Endothelial cell of umbilical vein (primary cell): ENCODE measurements at regions not wholly inside any gene's neighbourhood (a gene's known extent, or its start where the extent isn't known, plus 50 kb on each side); places are given as distances from the start of the nearest gene placed in this dataset.
"Not testable (repeated sequence)": the region's sequence is repeated elsewhere in the genome, so short reads cannot be mapped to it uniquely, and the experiment has no call there.

Experiments used
- BruUV-seq: library from RNA; stranded (reverse); fragments of 400-500 nt; replicated peaks from 2 replicates; lab custom pipeline; 2021; lab: Mats Ljungman, UMichigan
- CTCF ChIA-PET: fragments of 300-600, 350-600 bp; sonication (Branson Sonifier 250); formaldehyde crosslinking; loops from one replicate; lab custom pipeline; 2021; ENCODE audit warnings: antibody characterized with exemption, inconsistent platforms; lab: Charles Lee
- POLR2A ChIA-PET: fragments of 300-600, 350-600 bp; sonication (Branson Sonifier 250); formaldehyde crosslinking; loops from one replicate; lab custom pipeline; 2021; ENCODE audit warnings: antibody characterized with exemption, inconsistent platforms; lab: Charles Lee
- DNase-seq: peaks from one replicate; pipeline ENCODE4 v3.0.0-alpha.2; 2011; ENCODE audit warnings: low read depth, low spot score
- FAIRE-seq: peaks from 2 replicates; lab custom pipeline; 2011; peaks lifted over from hg19 to GRCh38; lab: Jason Lieb, UNC
- H2AFZ ChIP-seq: 2 replicates; pipeline ENCODE4 v1.6.0; 2012; ENCODE audit warnings: low read depth, low read length, control low read depth, inconsistent platforms
- H3K27ac ChIP-seq: 2 replicates; pipeline ENCODE4 v1.5.1; 2011; ENCODE audit warnings: low read depth, mild to moderate bottlenecking, control low read depth, low read length, moderate library complexity; ENCODE audit not compliant: insufficient read depth
- H3K27me3 ChIP-seq, 2 experiments: 2 replicates each; pipeline versions ENCODE4 v1.6.0 to v1.6.1; 2011; ENCODE audit warnings: low read length in 2 of 2, mixed read lengths in 1 of 2; ENCODE audit not compliant: control insufficient read depth in 2 of 2, insufficient read depth in 2 of 2
- H3K36me3 ChIP-seq, 2 experiments: 2 replicates in 1 of 2; 3 replicates in 1 of 2; pipeline ENCODE4 v1.5.1; 2011; ENCODE audit warnings: low read length in 2 of 2, mild to moderate bottlenecking in 1 of 2, moderate library complexity in 1 of 2; ENCODE audit not compliant: control insufficient read depth in 2 of 2, insufficient read depth in 2 of 2; ENCODE audit errors: extremely low read depth in 1 of 2
- H3K4me1 ChIP-seq: 3 replicates; pipeline ENCODE4 v1.5.1; 2011; ENCODE audit warnings: mild to moderate bottlenecking, low read length; ENCODE audit not compliant: control insufficient read depth, insufficient read depth; ENCODE audit errors: extremely low read depth
- H3K4me2 ChIP-seq: 2 replicates; pipeline ENCODE4 v1.6.1; 2011; ENCODE audit warnings: low read length, control low read depth, mixed read lengths; ENCODE audit not compliant: insufficient read depth
- H3K4me3 ChIP-seq, 3 experiments: fragments of 200-600 bp in 1 of 3; sonication (generic), shearing (Covaris generic) in 1 of 3; replicated peaks in 1 of 3; 2 replicates each; pipeline ENCODE4 v1.5.1; 2011 to 2016; ENCODE audit warnings: control low read depth in 3 of 3, low read length in 3 of 3, mild to moderate bottlenecking in 2 of 3, inconsistent platforms in 1 of 3, low read depth in 1 of 3, moderate library complexity in 1 of 3; ENCODE audit not compliant: insufficient read depth in 1 of 3
- H3K79me2 ChIP-seq: 2 replicates; pipeline ENCODE4 v1.6.0; 2012; ENCODE audit warnings: low read length, inconsistent platforms; ENCODE audit not compliant: control insufficient read depth, insufficient read depth
- H3K9ac ChIP-seq: replicated peaks from 2 replicates; pipeline ENCODE3; 2011; ENCODE audit warnings: low read length, control low read depth; ENCODE audit not compliant: insufficient read depth; ENCODE audit errors: extremely low read depth
- H3K9me1 ChIP-seq: replicated peaks from 3 replicates; pipeline ENCODE4 v1.6.0; 2011; ENCODE audit warnings: mild to moderate bottlenecking, low read length; ENCODE audit not compliant: control insufficient read depth, insufficient read depth; ENCODE audit errors: extremely low read depth
- H3K9me3 ChIP-seq: replicated peaks from 2 replicates; pipeline ENCODE4 v1.5.1; 2012; ENCODE audit warnings: low read length, inconsistent platforms; ENCODE audit not compliant: control insufficient read depth, insufficient read depth
- H4K20me1 ChIP-seq: replicated peaks from 2 replicates; pipeline ENCODE3; 2011; ENCODE audit warnings: mild to moderate bottlenecking, low read length; ENCODE audit not compliant: control insufficient read depth, insufficient read depth; ENCODE audit errors: extremely low read depth
- CTCF ChIP-seq, 2 donors: IDR thresholded peaks; 1 replicate in 1 of 2; 2 replicates in 1 of 2; pipeline ENCODE4 v1.5.1; 2011; ENCODE audit warnings: low read length in 2 of 2, mild to moderate bottlenecking in 2 of 2, moderate library complexity in 2 of 2, control low read depth in 1 of 2, inconsistent platforms in 1 of 2, low read depth in 1 of 2; ENCODE audit not compliant: insufficient read depth in 1 of 2; ENCODE audit errors: extremely low read depth in 1 of 2
- EZH2 ChIP-seq: IDR thresholded peaks from 2 replicates; pipeline ENCODE4 v1.6.1; 2012; ENCODE audit warnings: borderline replicate concordance, low read depth, mild to moderate bottlenecking, moderate library complexity, low read length, inconsistent platforms; ENCODE audit not compliant: severe bottlenecking
- FOS ChIP-seq: IDR thresholded peaks from 2 replicates; pipeline ENCODE4 v1.6.1; 2011; ENCODE audit warnings: mild to moderate bottlenecking, low read length, moderate library complexity, borderline replicate concordance; ENCODE audit not compliant: insufficient read depth
- GATA2 ChIP-seq: IDR thresholded peaks from 2 replicates; pipeline ENCODE4 v1.7.0; 2011; ENCODE audit warnings: low read depth, mild to moderate bottlenecking, moderate library complexity, mixed read lengths, low read length; ENCODE audit not compliant: insufficient read length, insufficient read depth
- JUN ChIP-seq: IDR thresholded peaks from 2 replicates; pipeline ENCODE4 v1.6.1; 2011; ENCODE audit warnings: borderline replicate concordance, low read depth; ENCODE audit not compliant: insufficient read length, insufficient read depth
- MAX ChIP-seq: IDR thresholded peaks from 2 replicates; pipeline ENCODE4 v1.6.1; 2011; ENCODE audit not compliant: insufficient read depth, insufficient read length
- MYC ChIP-seq: IDR thresholded peaks from one replicate; pipeline ENCODE4 v1.6.1; 2011; ENCODE audit warnings: mild to moderate bottlenecking, low read depth, low read length
- POLR2A ChIP-seq: IDR thresholded peaks from 2 replicates; pipeline ENCODE4 v1.6.1; 2012; ENCODE audit warnings: low read depth, mild to moderate bottlenecking, control low read depth, low read length
- POLR2AphosphoS5 ChIP-seq: IDR thresholded peaks from 2 replicates; pipeline ENCODE4 v1.6.1; 2012; ENCODE audit warnings: low read depth, mild to moderate bottlenecking, control low read depth, low read length, moderate library complexity; ENCODE audit not compliant: insufficient read depth
- dilution Hi-C: fragments of 300-500 bp; cut with MboI; formaldehyde crosslinking; loops from one replicate; pipeline ENCODE4 v1.15.0; 2019; ENCODE audit warnings: low sequenced_read_pairs; ENCODE audit not compliant: extremely low pct_ligation_motif_present
- intact Hi-C: fragments of 100-400 bp; cut with micrococcal nuclease; formaldehyde crosslinking; loops from one replicate; pipeline ENCODE4 v1.10.0; 2022

GRCh38 chr16:64072131-64072730 is 1049.6 kb downstream of the CDH11 start:
- H2AFZ ChIP-seq, H3K4me2 ChIP-seq, H3K9ac ChIP-seq, H4K20me1 ChIP-seq, H3K4me3 ChIP-seq, H3K27me3 ChIP-seq, BruUV-seq, H3K9me3 ChIP-seq, H3K9me1 ChIP-seq, DNase-seq, intact Hi-C loops, H3K27ac ChIP-seq, CTCF ChIA-PET, dilution Hi-C loops, H3K79me2 ChIP-seq, FAIRE-seq, H3K4me1 ChIP-seq, H3K36me3 ChIP-seq, POLR2A ChIA-PET: not testable (repeated sequence)

GRCh38 chr16:64065523-64065922 is 1056.3 kb downstream of the CDH11 start:
- no TSS peak for BruUV-seq
- intact Hi-C loops: no loop called here
- Histone ChIP-seq H3K27me3 (no peaks in the 10 kb centered on the region), H3K4me1 (no peaks in the 10 kb centered on the region), H3K79me2 (no peaks in the 10 kb centered on the region), H4K20me1 (peaks cover 2% of the 10 kb centered on the region), H3K4me2 (no peak overlapping the region), H3K27ac (no peak overlapping the region), H3K4me3 (no peak overlapping the region), H3K9me1 (no peaks in the 10 kb centered on the region), H3K9me3 (no peaks in the 10 kb centered on the region), H3K9ac (no peak overlapping the region), H3K36me3 (no peaks in the 10 kb centered on the region), H2AFZ (no peak overlapping the region)
- dilution Hi-C loops: no loop called here
- FAIRE-seq (no peak), DNase-seq (no peak)
- POLR2A ChIA-PET: no interaction called here
- TF ChIP-seq MYC (no peak), POLR2A (no peak), MAX (no peak), JUN (no peak), EZH2 (no peak), POLR2AphosphoS5 (no peak), CTCF (IDR thresholded peaks at IDR 0.05; ENCODE audit: extremely low read depth in 1 of 2, insufficient read depth in 1 of 2, low read depth in 1 of 2, low read length in 2 of 2) (no peak), FOS (no peak), GATA2 (no peak)
- CTCF ChIA-PET: interaction anchor here (1.5 kb wide), 1 partner anchor 22 kb away, joined by 3 read pairs; no protein-coding TSS in a partner anchor
